GM12878 (cell line): ENCODE measurements at regions not wholly inside any gene's neighbourhood (a gene's known extent, or its start where the extent isn't known, plus 50 kb on each side); places are given as distances from the start of the nearest gene placed in this dataset.
A peak's percentile ranks its signal among the peaks of the same experiment; 100 is the strongest.

Experiments used
- ATAC-seq: fragments of 200-7000 bp; cut with Tn5 transposase; 3 replicates; pipeline ENCODE4 v1.9.1; 2020; ENCODE audit warnings: mild to moderate bottlenecking, moderate library complexity
- BruUV-seq: library from RNA; stranded (reverse); fragments of 400-500 nt; replicated peaks from 2 replicates; lab custom pipeline; 2021; lab: Mats Ljungman, UMichigan
- CTCF ChIA-PET: fragments of 300-600 bp; sonication (Branson Sonifier 250); formaldehyde crosslinking; extraction: SDS; loops from one replicate; lab custom pipeline; 2021; ENCODE audit warnings: inconsistent platforms; lab: Yijun Ruan, JAX
- POLR2A ChIA-PET: fragments of 350-600 bp; formaldehyde crosslinking; extraction: SDS; loops from one replicate; lab custom pipeline; 2021; ENCODE audit warnings: inconsistent platforms; lab: Charles Lee
- RAD21 ChIA-PET: fragments of 300-600 bp; sonication (Branson Sonifier 250); formaldehyde crosslinking; loops from one replicate; lab custom pipeline; 2023; ENCODE audit warnings: antibody characterized with exemption; ENCODE audit not compliant: unreplicated experiment; lab: Charles Lee
- SMC1A ChIA-PET: fragments of 300-600 bp; sonication (Branson Sonifier 250); formaldehyde crosslinking; loops from one replicate; lab custom pipeline; 2023; ENCODE audit not compliant: unreplicated experiment, uncharacterized antibody; lab: Charles Lee
- DNase-seq: peaks from one replicate; pipeline ENCODE4 v3.0.0-alpha.2; 2011; ENCODE audit warnings: low read depth, low spot score
- FAIRE-seq: peaks from 3 replicates; lab custom pipeline; 2011; peaks lifted over from hg19 to GRCh38; lab: Jason Lieb, UNC
- H2AFZ ChIP-seq: 2 replicates; pipeline ENCODE4 v1.6.0; 2011; ENCODE audit warnings: low read depth, low read length, control low read depth; ENCODE audit not compliant: control insufficient read depth
- H3K27ac ChIP-seq: 2 replicates; pipeline ENCODE4 v1.5.1; 2011; ENCODE audit warnings: control low read depth; ENCODE audit not compliant: control insufficient read depth, insufficient read depth
- H3K27me3 ChIP-seq, 2 experiments: replicated peaks in 1 of 2; 2 replicates each; pipeline versions ENCODE4 v1.6.0 to v1.6.1; 2011; ENCODE audit warnings: low read length in 1 of 2; ENCODE audit not compliant: control insufficient read depth in 2 of 2, insufficient read depth in 2 of 2
- H3K36me3 ChIP-seq, 2 experiments: 2 replicates each; pipeline ENCODE4 v1.5.1; 2011; ENCODE audit warnings: low read length in 1 of 2; ENCODE audit not compliant: control insufficient read depth in 2 of 2, insufficient read depth in 2 of 2
- H3K4me1 ChIP-seq: 2 replicates; pipeline ENCODE4 v1.6.1; 2011; ENCODE audit warnings: mild to moderate bottlenecking, low read length, moderate library complexity, mixed read lengths; ENCODE audit not compliant: control insufficient read depth, insufficient read depth
- H3K4me2 ChIP-seq: 2 replicates; pipeline ENCODE4 v1.6.0; 2011; ENCODE audit warnings: control low read depth; ENCODE audit not compliant: control insufficient read depth, insufficient read depth
- H3K4me3 ChIP-seq: fragments of 200-600 bp; sonication (generic); 2 replicates; pipeline ENCODE4 v1.5.1; 2016
- H3K79me2 ChIP-seq: 2 replicates; pipeline ENCODE4 v1.6.0; 2011; ENCODE audit warnings: low read length; ENCODE audit not compliant: control insufficient read depth, insufficient read depth
- H3K9ac ChIP-seq: 2 replicates; pipeline ENCODE4 v1.8.0; 2011; ENCODE audit warnings: low read length, control low read depth, mixed read lengths; ENCODE audit not compliant: control insufficient read depth, insufficient read depth
- H3K9me3 ChIP-seq: replicated peaks from 3 replicates; pipeline ENCODE4 v1.5.1; 2011; ENCODE audit warnings: mild to moderate bottlenecking, low read length; ENCODE audit not compliant: control insufficient read depth, insufficient read depth
- H4K20me1 ChIP-seq: 2 replicates; pipeline ENCODE4 v1.6.0; 2011; ENCODE audit not compliant: control insufficient read depth, insufficient read depth
- E2F8 ChIP-seq: fragments of 450-650 bp; IDR thresholded peaks from 2 replicates; pipeline ENCODE4 v1.6.1; 2018; ENCODE audit warnings: mild to moderate bottlenecking, low read depth, moderate library complexity; ENCODE audit not compliant: partially characterized antibody
- ELK1 ChIP-seq: IDR thresholded peaks from 2 replicates; pipeline ENCODE4 v1.6.1; 2012; ENCODE audit warnings: low read depth, low read length, improper control_type of control experiment
- FOXK2 ChIP-seq: fragments of 450-650 bp; IDR thresholded peaks from 2 replicates; pipeline ENCODE4 v1.6.1; 2017; ENCODE audit warnings: mild to moderate bottlenecking, moderate library complexity
- POLR2A ChIP-seq: IDR thresholded peaks from 2 replicates; pipeline ENCODE4 v1.6.1; 2011; ENCODE audit warnings: low read depth, mild to moderate bottlenecking, low read length
- POLR2AphosphoS2 ChIP-seq: IDR thresholded peaks from 2 replicates; pipeline ENCODE4 v1.6.1; 2011; ENCODE audit warnings: low read depth, mild to moderate bottlenecking, low read length, improper control_type of control experiment, moderate library complexity
- REST ChIP-seq: IDR thresholded peaks from 2 replicates; pipeline ENCODE4 v1.6.1; 2012; ENCODE audit warnings: mild to moderate bottlenecking, low read depth, low read length
- SMC3 ChIP-seq: IDR thresholded peaks from 2 replicates; pipeline ENCODE4 v1.6.1; 2011; ENCODE audit warnings: low read length, improper control_type of control experiment, borderline replicate concordance
- ZZZ3 ChIP-seq: IDR thresholded peaks from 2 replicates; pipeline ENCODE4 v1.6.1; 2011; ENCODE audit warnings: low read depth; ENCODE audit not compliant: control insufficient read depth, insufficient read length
- WGBS: methylation state at CpG from one replicate; pipeline ENCODE4 v1.1.6; 2016; ENCODE audit warnings: low lambda C conversion rate; ENCODE audit not compliant: insufficient replicate concordance, insufficient coverage; ENCODE audit errors: missing lambda C conversion rate; 5-methylcytosine and 5-hydroxymethylcytosine counted together
- in situ Hi-C: fragments of 300-500 bp; cut with MboI; formaldehyde crosslinking; loops from 9 replicates; pipeline ENCODE4 v1.14.3; 2018; ENCODE audit warnings: mixed read lengths
- intact Hi-C: fragments of 100-400 bp; cut with micrococcal nuclease; formaldehyde crosslinking; loops from one replicate; pipeline ENCODE4 v1.14.2; 2022; ENCODE audit not compliant: unreplicated experiment
- TF ChIP-seq, protein P1 (sequence below): fragments of 450-650 bp; IDR thresholded peaks from 2 replicates; pipeline ENCODE4 v1.6.1; 2016; ENCODE audit warnings: mild to moderate bottlenecking, moderate library complexity, borderline replicate concordance

DNA sequence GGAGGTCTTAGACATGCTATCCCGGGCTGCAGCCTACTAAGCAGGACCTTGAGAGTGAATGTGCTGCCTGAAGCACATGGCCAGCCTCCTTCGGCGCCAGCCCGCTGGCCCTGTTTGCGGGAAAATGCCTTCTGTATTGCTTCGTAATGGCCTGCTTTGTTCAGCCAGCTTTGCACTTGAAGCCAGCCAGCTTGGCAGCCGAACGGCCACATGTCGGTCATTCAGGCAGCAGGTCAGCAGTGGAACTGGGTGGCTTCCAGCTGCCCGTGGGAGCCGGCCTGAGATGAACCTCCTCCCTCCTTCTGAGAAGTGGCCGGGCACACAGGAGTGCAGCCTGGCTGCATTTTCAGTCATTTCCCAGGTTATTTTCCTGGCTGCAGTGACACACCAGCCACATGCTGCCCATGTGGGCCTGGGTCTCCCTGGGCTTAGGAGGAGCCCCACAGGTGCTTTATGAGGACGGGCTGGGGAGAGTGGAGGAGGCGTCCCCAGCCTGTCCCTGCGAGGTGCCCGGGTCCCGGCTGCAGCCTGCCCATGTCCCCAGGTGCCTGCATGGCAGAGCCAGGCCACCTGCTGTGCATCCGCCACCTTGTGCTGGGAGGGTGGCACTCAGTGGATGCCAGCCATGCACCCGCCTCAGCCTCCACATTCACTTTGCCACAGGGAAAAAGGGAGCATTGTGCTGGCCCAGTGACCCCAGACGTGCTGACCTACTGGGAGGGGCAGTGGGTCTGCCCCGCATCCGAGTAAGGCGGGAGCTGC lies 103.5 kb downstream of the SIK1 start (continued):
- TF ChIP-seq E2F8 (no peak), POLR2AphosphoS2 (no peak), FOXK2 (no peak), ZZZ3 (no peak)

DNA sequence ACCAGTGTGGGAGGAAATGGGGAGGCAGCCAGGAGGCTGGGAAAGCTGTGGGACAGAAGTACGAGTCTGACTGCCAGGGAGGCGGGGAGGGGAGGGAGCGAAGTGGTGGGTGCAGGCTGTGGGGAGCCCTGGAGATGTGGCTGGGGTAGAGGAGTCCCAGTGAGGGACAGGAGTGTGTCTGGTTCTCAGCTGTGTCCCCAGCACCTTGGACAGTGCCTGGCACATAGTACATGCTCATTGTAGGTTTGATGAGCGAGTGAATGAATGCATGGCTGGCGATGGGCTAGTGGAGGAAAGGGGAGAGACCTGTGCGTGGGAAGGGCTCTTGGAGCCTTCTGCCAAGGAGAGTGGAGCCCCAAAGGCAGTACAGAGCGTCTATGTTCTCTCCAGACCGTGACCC lies 104.1 kb downstream of the SIK1 start:
- no peaks in the 10 kb centered on the region; the same call in 1 of the 2 replicates for H4K20me1 ChIP-seq
- 19% methylated on average over 8 of the region's 8 CpGs for WGBS
- ChIA-PET CTCF (no interaction called here), POLR2A (no interaction called here), SMC1A (no interaction called here), RAD21 (no interaction called here)
- H3K4me2 ChIP-seq: no peak overlapping the region
- H3K79me2 ChIP-seq: no peaks in the 10 kb centered on the region
- BruUV-seq: no TSS peak
- H3K9me3 ChIP-seq: peaks cover 3% of the 10 kb centered on the region; the same call in 1 of the 3 replicates
- in situ Hi-C loops (no loop called here), intact Hi-C loops (no loop called here)
- no peak overlapping the region for H3K27ac ChIP-seq
- H3K4me3 ChIP-seq: no peak overlapping the region
- H3K4me1 ChIP-seq: peaks cover 18% of the 10 kb centered on the region
- FAIRE-seq (no peak), DNase-seq (no peak), ATAC-seq (0 out of 3 replicates have a peak, but pooled peaks have one; percentile 10)
- no peaks in the 10 kb centered on the region for H3K27me3 ChIP-seq
- no peak overlapping the region for H2AFZ ChIP-seq
- no peak overlapping the region for H3K9ac ChIP-seq
- no peaks in the 10 kb centered on the region for H3K36me3 ChIP-seq
- TF ChIP-seq SMC3: no peak
- TF ChIP-seq POLR2A: no peak
- no peak for TF ChIP-seq ELK1
- peak; percentile 87 for TF ChIP-seq REST
- TF ChIP-seq, protein P1, sequence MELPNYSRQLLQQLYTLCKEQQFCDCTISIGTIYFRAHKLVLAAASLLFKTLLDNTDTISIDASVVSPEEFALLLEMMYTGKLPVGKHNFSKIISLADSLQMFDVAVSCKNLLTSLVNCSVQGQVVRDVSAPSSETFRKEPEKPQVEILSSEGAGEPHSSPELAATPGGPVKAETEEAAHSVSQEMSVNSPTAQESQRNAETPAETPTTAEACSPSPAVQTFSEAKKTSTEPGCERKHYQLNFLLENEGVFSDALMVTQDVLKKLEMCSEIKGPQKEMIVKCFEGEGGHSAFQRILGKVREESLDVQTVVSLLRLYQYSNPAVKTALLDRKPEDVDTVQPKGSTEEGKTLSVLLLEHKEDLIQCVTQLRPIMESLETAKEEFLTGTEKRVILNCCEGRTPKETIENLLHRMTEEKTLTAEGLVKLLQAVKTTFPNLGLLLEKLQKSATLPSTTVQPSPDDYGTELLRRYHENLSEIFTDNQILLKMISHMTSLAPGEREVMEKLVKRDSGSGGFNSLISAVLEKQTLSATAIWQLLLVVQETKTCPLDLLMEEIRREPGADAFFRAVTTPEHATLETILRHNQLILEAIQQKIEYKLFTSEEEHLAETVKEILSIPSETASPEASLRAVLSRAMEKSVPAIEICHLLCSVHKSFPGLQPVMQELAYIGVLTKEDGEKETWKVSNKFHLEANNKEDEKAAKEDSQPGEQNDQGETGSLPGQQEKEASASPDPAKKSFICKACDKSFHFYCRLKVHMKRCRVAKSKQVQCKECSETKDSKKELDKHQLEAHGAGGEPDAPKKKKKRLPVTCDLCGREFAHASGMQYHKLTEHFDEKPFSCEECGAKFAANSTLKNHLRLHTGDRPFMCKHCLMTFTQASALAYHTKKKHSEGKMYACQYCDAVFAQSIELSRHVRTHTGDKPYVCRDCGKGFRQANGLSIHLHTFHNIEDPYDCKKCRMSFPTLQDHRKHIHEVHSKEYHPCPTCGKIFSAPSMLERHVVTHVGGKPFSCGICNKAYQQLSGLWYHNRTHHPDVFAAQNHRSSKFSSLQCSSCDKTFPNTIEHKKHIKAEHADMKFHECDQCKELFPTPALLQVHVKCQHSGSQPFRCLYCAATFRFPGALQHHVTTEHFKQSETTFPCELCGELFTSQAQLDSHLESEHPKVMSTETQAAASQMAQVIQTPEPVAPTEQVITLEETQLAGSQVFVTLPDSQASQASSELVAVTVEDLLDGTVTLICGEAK: no peak
